Gastroesophageal sphincter (tissue), 3 donors: ENCODE measurements at regions not wholly inside any gene's neighbourhood (a gene's known extent, or its start where the extent isn't known, plus 50 kb on each side); places are given as distances from the start of the nearest gene placed in this dataset.

Source experiments
- CTCF ChIP-seq, 4 experiments: fragments of 200-600 bp in 2 of 4; fragments of 450-650 bp in 2 of 4; sonication (generic) in 1 of 4; IDR thresholded peaks; one replicate each; pipeline ENCODE4 v1.5.1; 2017 to 2019; ENCODE audit warnings: antibody characterized with exemption in 4 of 4, mild to moderate bottlenecking in 2 of 4, moderate library complexity in 2 of 4
- EP300 ChIP-seq: sonication (generic); formaldehyde crosslinking; IDR thresholded peaks from one replicate; pipeline ENCODE4 v1.6.1; 2017; ENCODE audit warnings: antibody characterized with exemption, mild to moderate bottlenecking
- POLR2A ChIP-seq, 2 donors: fragments of 450-650 bp; IDR thresholded peaks; one replicate each; pipeline ENCODE4 v1.6.1; 2017; ENCODE audit warnings: antibody characterized with exemption in 2 of 2, mild to moderate bottlenecking in 2 of 2, moderate library complexity in 1 of 2
- POLR2AphosphoS5 ChIP-seq: sonication (generic); formaldehyde crosslinking; IDR thresholded peaks from one replicate; pipeline ENCODE4 v1.6.1; 2017; ENCODE audit warnings: antibody characterized with exemption

- TF ChIP-seq CTCF (IDR thresholded peaks at IDR 0.05) (no peak), POLR2AphosphoS5 (no peak), POLR2A (IDR thresholded peaks at IDR 0.05) (no peak), EP300 (no peak)
Measured at GRCh38 chr12:19799216-19799615, 359.9 kb downstream of the AEBP2 start.
